Neural cell (in vitro differentiated cells): ENCODE measurements at regions not wholly inside any gene's neighbourhood (a gene's known extent, or its start where the extent isn't known, plus 50 kb on each side); places are given as distances from the start of the nearest gene placed in this dataset.

Source experiments
- CTCF ChIP-seq: fragments of 450-650 bp; IDR thresholded peaks from 2 replicates; pipeline ENCODE4 v1.5.1; 2014; ENCODE audit warnings: antibody characterized with exemption, mild to moderate bottlenecking, moderate library complexity; ENCODE audit not compliant: poor library complexity, severe bottlenecking
- EP300 ChIP-seq: fragments of 450-650 bp; conservative IDR thresholded peaks from 2 replicates; pipeline ENCODE4 v1.6.1; 2014; ENCODE audit warnings: antibody characterized with exemption, mild to moderate bottlenecking, moderate library complexity; ENCODE audit not compliant: poor library complexity, severe bottlenecking
- EZH2 ChIP-seq: fragments of 200-600, 300-800 bp; shearing (Covaris generic), sonication (generic); IDR thresholded peaks from 2 replicates; pipeline ENCODE4 v1.6.1; 2014; ENCODE audit warnings: antibody characterized with exemption, low read length, borderline replicate concordance, mild to moderate bottlenecking; ENCODE audit not compliant: insufficient read depth, poor library complexity, severe bottlenecking
- MXI1 ChIP-seq: fragments of 450-650 bp; conservative IDR thresholded peaks from 2 replicates; pipeline ENCODE4 v1.6.1; 2014; ENCODE audit warnings: antibody characterized with exemption, mild to moderate bottlenecking; ENCODE audit not compliant: poor library complexity, severe bottlenecking
- POLR2AphosphoS5 ChIP-seq: IDR thresholded peaks from 2 replicates; pipeline ENCODE4 v1.6.1; 2012
- RAD21 ChIP-seq: fragments of 450-650 bp; conservative IDR thresholded peaks from 2 replicates; pipeline ENCODE4 v1.6.1; 2014; ENCODE audit warnings: antibody characterized with exemption, mild to moderate bottlenecking, moderate library complexity
- REST ChIP-seq: IDR thresholded peaks from 2 replicates; pipeline ENCODE4 v1.6.1; 2012; ENCODE audit warnings: borderline replicate concordance
- SMC3 ChIP-seq: fragments of 450-650 bp; conservative IDR thresholded peaks from 2 replicates; pipeline ENCODE4 v1.6.1; 2014; ENCODE audit warnings: antibody characterized with exemption, mild to moderate bottlenecking, moderate library complexity; ENCODE audit not compliant: poor library complexity
- TAF1 ChIP-seq: IDR thresholded peaks from 2 replicates; pipeline ENCODE4 v1.6.1; 2012; ENCODE audit warnings: low read depth

- TF ChIP-seq CTCF = no peak
- no peak for TF ChIP-seq POLR2AphosphoS5
- TF ChIP-seq REST = no peak
- no peak for TF ChIP-seq TAF1
- TF ChIP-seq EZH2 = no peak
- TF ChIP-seq EP300 = no peak
- no peak for TF ChIP-seq RAD21
- no peak for TF ChIP-seq SMC3
- TF ChIP-seq MXI1 = no peak
These were observed 188.1 kb upstream of the PRKD1 start for GRCh38 chr14:30115756-30116155.
